ENCODE measurements at regions not wholly inside any gene's neighbourhood (a gene's known extent, or its start where the extent isn't known, plus 50 kb on each side); places are given as distances from the start of the nearest gene placed in this dataset.

- POLR2A ChIA-PET (ENCODE audit: partially characterized antibody): no interaction called here
- no peaks in the 10 kb centered on the region for H3K4me1 Mint-ChIP-seq
Observed at GRCh38 chr13:72286421-72286820, 419.4 kb upstream of the DACH1 start.

DNA sequence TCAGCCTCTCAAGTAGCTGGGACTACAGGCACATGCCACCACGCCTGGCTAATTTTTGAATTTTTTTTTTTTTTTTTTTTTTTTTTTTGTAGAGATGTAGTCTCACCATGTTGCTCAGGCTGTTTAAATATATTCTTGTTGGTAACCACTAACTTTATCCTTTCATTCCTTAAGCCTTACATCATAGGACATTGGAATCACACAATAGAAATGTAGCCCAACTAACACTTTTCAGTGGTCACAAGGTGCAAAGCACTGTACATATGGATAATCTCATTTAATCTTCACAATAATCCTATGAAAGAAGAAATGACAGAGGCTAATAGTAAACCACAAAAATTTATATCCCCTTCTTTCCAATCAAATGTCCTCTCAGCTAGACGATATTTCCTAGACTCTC lies 417.8 kb upstream of the DACH1 start:
- no peaks in the 10 kb centered on the region for H3K27me3 Mint-ChIP-seq
- ChIA-PET CTCF (ENCODE audit: partially characterized antibody) (no interaction called here), POLR2A (ENCODE audit: partially characterized antibody) (no interaction called here)
- H3K4me3 Mint-ChIP-seq: no peak overlapping the region
- no peaks in the 10 kb centered on the region for H3K36me3 ChIP-seq (ENCODE audit: insufficient read depth, low read length)
- no peak overlapping the region for H3K4me3 ChIP-seq (ENCODE audit: low read length in 2 of 2)
- intact Hi-C loops (cut with micrococcal nuclease): no loop called here
- no peaks in the 10 kb centered on the region for H3K9me3 ChIP-seq (ENCODE audit: control insufficient read depth in 1 of 2, low read length in 2 of 2)
- H3K27ac Mint-ChIP-seq: no peak overlapping the region
- no peak for DNase-seq
- no peaks in the 10 kb centered on the region for H3K4me1 ChIP-seq (ENCODE audit: insufficient read depth, low read length)
- H3K27ac ChIP-seq (ENCODE audit: low read depth, low read length): no peak overlapping the region
- H3K27me3 ChIP-seq (ENCODE audit: insufficient read depth, low read length): no peaks in the 10 kb centered on the region
- no peaks in the 10 kb centered on the region for H3K36me3 Mint-ChIP-seq
- H3K9me3 Mint-ChIP-seq: peaks cover 0 to 5% (median under 1%) of the 10 kb centered on the region in 8 donors
- H3K4me1 Mint-ChIP-seq: no peaks in the 10 kb centered on the region

More at GRCh38 chr13:72286421-72286820, 419.4 kb upstream of the DACH1 start:
- intact Hi-C loops (cut with micrococcal nuclease): no loop called here
- Mint-ChIP-seq H3K27me3 (no peaks in the 10 kb centered on the region), H3K4me3 (no peak overlapping the region), H3K27ac (no peak overlapping the region), H3K9me3 (peaks cover 0 to 7% (median 2%) of the 10 kb centered on the region in 8 donors), H3K36me3 (no peaks in the 10 kb centered on the region)
- Histone ChIP-seq H3K9me3 (ENCODE audit: control insufficient read depth in 1 of 2, low read length in 2 of 2) (no peaks in the 10 kb centered on the region), H3K27me3 (ENCODE audit: insufficient read depth, low read length) (no peaks in the 10 kb centered on the region), H3K36me3 (ENCODE audit: insufficient read depth, low read length) (no peaks in the 10 kb centered on the region), H3K4me1 (ENCODE audit: insufficient read depth, low read length) (no peaks in the 10 kb centered on the region), H3K4me3 (ENCODE audit: low read length in 2 of 2) (no peak overlapping the region), H3K27ac (ENCODE audit: low read depth, low read length) (no peak overlapping the region)
- DNase-seq: no peak
- CTCF ChIA-PET (ENCODE audit: partially characterized antibody): no interaction called here

- no peak overlapping the region for H3K27ac Mint-ChIP-seq
- no peaks in the 10 kb centered on the region for H3K9me3 ChIP-seq (ENCODE audit: control insufficient read depth in 1 of 2, low read length in 2 of 2)
- no peak overlapping the region for H3K4me3 Mint-ChIP-seq
- intact Hi-C loops (cut with micrococcal nuclease): no loop called here
- H3K4me3 ChIP-seq (ENCODE audit: low read length in 2 of 2): no peak overlapping the region
- H3K4me1 Mint-ChIP-seq: no peaks in the 10 kb centered on the region
- H3K9me3 Mint-ChIP-seq: peaks cover 0 to 6% (median 0%) of the 10 kb centered on the region in 8 donors
- ChIA-PET CTCF (ENCODE audit: partially characterized antibody) (no interaction called here), POLR2A (ENCODE audit: partially characterized antibody) (no interaction called here)
- H3K36me3 ChIP-seq (ENCODE audit: insufficient read depth, low read length): no peaks in the 10 kb centered on the region
- no peak for DNase-seq
- no peaks in the 10 kb centered on the region for H3K36me3 Mint-ChIP-seq
- no peaks in the 10 kb centered on the region for H3K27me3 Mint-ChIP-seq
- no peaks in the 10 kb centered on the region for H3K4me1 ChIP-seq (ENCODE audit: insufficient read depth, low read length)
- H3K27ac ChIP-seq (ENCODE audit: low read depth, low read length): no peak overlapping the region
- no peaks in the 10 kb centered on the region for H3K27me3 ChIP-seq (ENCODE audit: insufficient read depth, low read length)
Observed at GRCh38 chr13:72261732-72262131, 394.7 kb upstream of the DACH1 start.

GRCh38 chr13:72259528-72259927 lies 392.5 kb upstream of the DACH1 start:
- Mint-ChIP-seq H3K27me3 (no peaks in the 10 kb centered on the region), H3K4me3 (no peak overlapping the region), H3K36me3 (no peaks in the 10 kb centered on the region), H3K27ac (peak overlapping the region in 1 of 7 donors; percentile 42), H3K9me3 (peaks cover 0 to 6% (median 0%) of the 10 kb centered on the region in 8 donors), H3K4me1 (no peaks in the 10 kb centered on the region)
- Histone ChIP-seq H3K9me3 (ENCODE audit: control insufficient read depth in 1 of 2, low read length in 2 of 2) (no peaks in the 10 kb centered on the region), H3K4me1 (ENCODE audit: insufficient read depth, low read length) (no peaks in the 10 kb centered on the region), H3K27me3 (ENCODE audit: insufficient read depth, low read length) (no peaks in the 10 kb centered on the region), H3K4me3 (ENCODE audit: low read length in 2 of 2) (no peak overlapping the region), H3K27ac (ENCODE audit: low read depth, low read length) (no peak overlapping the region), H3K36me3 (ENCODE audit: insufficient read depth, low read length) (no peaks in the 10 kb centered on the region)
- DNase-seq: no peak
- POLR2A ChIA-PET (ENCODE audit: partially characterized antibody): no interaction called here
- CTCF ChIA-PET (ENCODE audit: partially characterized antibody): no interaction called here
- intact Hi-C loops (cut with micrococcal nuclease): no loop called here

GRCh38 chr13:72258340-72258981 lies 391.5 kb upstream of the DACH1 start:
- intact Hi-C loops (cut with micrococcal nuclease): no loop called here
- Mint-ChIP-seq H3K4me3 (no peak overlapping the region), H3K27me3 (no peaks in the 10 kb centered on the region), H3K4me1 (no peaks in the 10 kb centered on the region), H3K36me3 (no peaks in the 10 kb centered on the region), H3K9me3 (peaks cover 0 to 6% (median 0%) of the 10 kb centered on the region in 8 donors), H3K27ac (no peak overlapping the region)
- H3K4me1 ChIP-seq (ENCODE audit: insufficient read depth, low read length): no peaks in the 10 kb centered on the region
- H3K9me3 ChIP-seq (ENCODE audit: control insufficient read depth in 1 of 2, low read length in 2 of 2): no peaks in the 10 kb centered on the region
- H3K27me3 ChIP-seq (ENCODE audit: insufficient read depth, low read length): no peaks in the 10 kb centered on the region
- no peak overlapping the region for H3K4me3 ChIP-seq (ENCODE audit: low read length in 2 of 2)
- no peak for DNase-seq
- no peak overlapping the region for H3K27ac ChIP-seq (ENCODE audit: low read depth, low read length)
- no peaks in the 10 kb centered on the region for H3K36me3 ChIP-seq (ENCODE audit: insufficient read depth, low read length)
- ChIA-PET POLR2A (ENCODE audit: partially characterized antibody) (no interaction called here), CTCF (ENCODE audit: partially characterized antibody) (no interaction called here)

DNA sequence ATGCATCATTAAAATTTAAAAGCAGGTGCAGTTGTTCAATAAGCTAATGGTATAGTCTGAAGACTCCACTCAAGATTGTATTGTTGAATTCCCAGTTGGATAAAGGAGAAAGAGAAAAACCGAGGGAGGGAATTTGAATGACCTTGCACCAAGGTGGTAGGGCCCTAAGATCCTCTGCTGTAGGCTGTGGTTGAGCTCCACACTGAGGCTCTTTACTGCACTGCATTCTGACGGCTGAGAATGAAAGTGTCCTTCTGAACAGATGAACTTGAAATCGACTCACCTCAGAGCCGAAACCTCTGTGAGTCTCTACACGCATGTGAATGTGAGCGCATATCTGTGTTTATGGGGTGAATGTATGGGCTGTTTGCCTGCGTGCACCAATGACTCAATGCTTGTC lies 388.9 kb upstream of the DACH1 start:
- H3K9me3 ChIP-seq (ENCODE audit: control insufficient read depth in 1 of 2, low read length in 2 of 2): no peaks in the 10 kb centered on the region
- H3K27ac Mint-ChIP-seq: no peak overlapping the region
- H3K4me1 ChIP-seq (ENCODE audit: insufficient read depth, low read length): no peaks in the 10 kb centered on the region
- ChIA-PET POLR2A (ENCODE audit: partially characterized antibody) (no interaction called here), CTCF (ENCODE audit: partially characterized antibody) (no interaction called here)
- H3K27me3 ChIP-seq (ENCODE audit: insufficient read depth, low read length): no peaks in the 10 kb centered on the region
- no peaks in the 10 kb centered on the region for H3K36me3 ChIP-seq (ENCODE audit: insufficient read depth, low read length)
- no peak overlapping the region for H3K27ac ChIP-seq (ENCODE audit: low read depth, low read length)
- H3K4me3 Mint-ChIP-seq: no peak overlapping the region
- no peaks in the 10 kb centered on the region for H3K4me1 Mint-ChIP-seq
- intact Hi-C loops (cut with micrococcal nuclease): no loop called here
- H3K4me3 ChIP-seq (ENCODE audit: low read length in 2 of 2): no peak overlapping the region
- no peaks in the 10 kb centered on the region for H3K36me3 Mint-ChIP-seq
- no peaks in the 10 kb centered on the region for H3K27me3 Mint-ChIP-seq
- H3K9me3 Mint-ChIP-seq: peaks cover 0 to 7% (median 0%) of the 10 kb centered on the region in 8 donors
- no peak for DNase-seq

- no peak overlapping the region for H3K4me3 Mint-ChIP-seq
- Histone ChIP-seq H3K4me1 (ENCODE audit: insufficient read depth, low read length) (no peaks in the 10 kb centered on the region), H3K27ac (ENCODE audit: low read depth, low read length) (no peak overlapping the region), H3K9me3 (ENCODE audit: control insufficient read depth in 1 of 2, low read length in 2 of 2) (no peaks in the 10 kb centered on the region), H3K36me3 (ENCODE audit: insufficient read depth, low read length) (no peaks in the 10 kb centered on the region), H3K27me3 (ENCODE audit: insufficient read depth, low read length) (no peaks in the 10 kb centered on the region), H3K4me3 (ENCODE audit: low read length in 2 of 2) (no peak overlapping the region)
- H3K9me3 Mint-ChIP-seq: peaks cover 0 to 10% (median 0%) of the 10 kb centered on the region in 8 donors
- no peak for DNase-seq
- no peak overlapping the region for H3K27ac Mint-ChIP-seq
- intact Hi-C loops (cut with micrococcal nuclease): no loop called here
- H3K36me3 Mint-ChIP-seq: no peaks in the 10 kb centered on the region
- H3K27me3 Mint-ChIP-seq: no peaks in the 10 kb centered on the region
- POLR2A ChIA-PET (ENCODE audit: partially characterized antibody): no interaction called here
- CTCF ChIA-PET (ENCODE audit: partially characterized antibody): no interaction called here
- no peaks in the 10 kb centered on the region for H3K4me1 Mint-ChIP-seq
Observed at GRCh38 chr13:72253754-72254153, 386.8 kb upstream of the DACH1 start.

GRCh38 chr13:72246396-72246795 lies 379.4 kb upstream of the DACH1 start:
- Histone ChIP-seq H3K36me3 (ENCODE audit: insufficient read depth, low read length) (no peaks in the 10 kb centered on the region), H3K27ac (ENCODE audit: low read depth, low read length) (no peak overlapping the region), H3K4me1 (ENCODE audit: insufficient read depth, low read length) (no peaks in the 10 kb centered on the region), H3K9me3 (ENCODE audit: control insufficient read depth in 1 of 2, low read length in 2 of 2) (no peaks in the 10 kb centered on the region), H3K4me3 (ENCODE audit: low read length in 2 of 2) (no peak overlapping the region), H3K27me3 (ENCODE audit: insufficient read depth, low read length) (no peaks in the 10 kb centered on the region)
- ChIA-PET POLR2A (ENCODE audit: partially characterized antibody) (no interaction called here), CTCF (ENCODE audit: partially characterized antibody) (no interaction called here)
- no peaks in the 10 kb centered on the region for H3K27me3 Mint-ChIP-seq
- no peaks in the 10 kb centered on the region for H3K4me1 Mint-ChIP-seq
- H3K9me3 Mint-ChIP-seq: peaks cover 0 to 6% (median 0%) of the 10 kb centered on the region in 8 donors
- intact Hi-C loops (cut with micrococcal nuclease): no loop called here
- no peak overlapping the region for H3K4me3 Mint-ChIP-seq
- no peak for DNase-seq
- H3K27ac Mint-ChIP-seq: no peak overlapping the region
- no peaks in the 10 kb centered on the region for H3K36me3 Mint-ChIP-seq

All from CD4-positive, alpha-beta memory T cell (primary cell).